G401 (cell line): ENCODE measurements at regions not wholly inside any gene's neighbourhood (a gene's known extent, or its start where the extent isn't known, plus 50 kb on each side); places are given as distances from the start of the nearest gene placed in this dataset.
"Not testable (repeated sequence)": the region's sequence is repeated elsewhere in the genome, so short reads cannot be mapped to it uniquely, and the experiment has no call there.

Experiments
- DNase-seq: peaks from one replicate; pipeline ENCODE4 v3.0.0-alpha.2; 2015; ENCODE audit warnings: low spot score
- in situ Hi-C: cut with HindIII; loops from 2 replicates; pipeline ENCODE4 v1.10.0; 2016; ENCODE audit warnings: low sequenced_read_pairs, mixed read lengths

DNA sequence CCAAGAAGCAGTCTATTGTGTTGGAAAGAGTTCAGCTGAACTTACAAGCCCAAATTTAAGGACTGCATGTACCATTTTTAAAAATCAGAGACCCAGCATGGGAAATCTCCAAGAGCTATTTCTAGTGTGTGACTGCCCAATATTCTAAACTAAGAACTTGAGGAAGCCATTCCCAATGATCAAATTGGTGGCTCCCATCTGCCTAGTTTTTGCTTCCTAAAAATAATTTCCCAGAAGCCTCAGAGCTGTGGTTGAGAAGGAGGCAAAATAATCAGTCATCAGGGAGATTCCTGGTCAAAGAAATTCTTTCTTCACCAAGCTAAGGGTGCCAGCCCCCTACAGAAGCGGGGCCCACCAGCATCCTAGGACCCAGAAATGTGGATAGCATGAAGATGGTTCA lies 176.1 kb upstream of the CDH5 start:
- in situ Hi-C loops: no loop called here

GRCh38 chr16:66189951-66190350 lies 176.5 kb upstream of the CDH5 start:
- no peak for DNase-seq
- in situ Hi-C loops: no loop called here

More for the DNA sequence above, 176.1 kb upstream of the CDH5 start:
- DNase-seq: no peak

DNA sequence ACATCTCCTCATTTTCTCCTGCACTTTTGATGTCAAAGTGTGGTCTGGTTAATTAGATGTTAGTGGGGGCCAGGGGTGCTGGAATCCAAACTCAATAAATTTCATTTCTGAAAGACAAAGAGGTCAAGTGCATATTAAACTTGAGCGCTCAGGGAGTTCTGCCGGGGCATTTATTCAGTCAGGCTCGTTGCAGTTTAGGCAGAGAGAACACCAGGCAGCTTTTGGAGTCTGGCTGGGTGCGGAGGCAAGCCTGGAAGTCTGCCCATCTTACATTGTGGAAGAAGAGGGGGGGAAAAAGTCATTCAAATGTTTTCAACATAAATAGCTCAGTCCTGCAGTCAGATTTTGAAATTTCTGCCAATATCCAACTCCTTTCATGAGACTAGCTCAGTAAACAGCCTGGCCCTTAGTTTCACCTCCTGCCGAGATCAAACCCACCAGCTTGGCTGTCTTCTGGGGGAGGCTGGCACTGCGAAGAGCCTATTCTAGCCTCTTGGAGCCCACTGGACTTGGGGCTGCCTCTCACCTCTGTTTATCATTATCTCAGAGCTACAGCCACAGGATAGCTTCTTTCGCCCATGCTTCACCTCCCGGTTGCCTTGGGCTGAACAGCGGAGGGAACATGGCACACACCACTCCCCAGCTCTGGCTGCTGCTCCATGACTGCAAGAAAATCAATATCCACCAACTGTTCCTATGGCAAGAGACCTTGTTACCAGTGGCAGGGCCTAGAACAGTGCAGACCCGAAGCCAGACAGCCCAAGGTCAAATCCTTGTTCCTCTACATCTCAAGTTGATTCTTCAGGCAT lies 177.4 kb upstream of the CDH5 start:
- in situ Hi-C loops: no loop called here
- peak; percentile 8 for DNase-seq

- DNase-seq: no peak
- in situ Hi-C loops: no loop called here
Observed at GRCh38 chr16:66186251-66186785, 180.2 kb upstream of the CDH5 start.

- in situ Hi-C loops: no loop called here
- DNase-seq: no peak
Observed at GRCh38 chr16:66182592-66182991, 183.9 kb upstream of the CDH5 start.

DNA sequence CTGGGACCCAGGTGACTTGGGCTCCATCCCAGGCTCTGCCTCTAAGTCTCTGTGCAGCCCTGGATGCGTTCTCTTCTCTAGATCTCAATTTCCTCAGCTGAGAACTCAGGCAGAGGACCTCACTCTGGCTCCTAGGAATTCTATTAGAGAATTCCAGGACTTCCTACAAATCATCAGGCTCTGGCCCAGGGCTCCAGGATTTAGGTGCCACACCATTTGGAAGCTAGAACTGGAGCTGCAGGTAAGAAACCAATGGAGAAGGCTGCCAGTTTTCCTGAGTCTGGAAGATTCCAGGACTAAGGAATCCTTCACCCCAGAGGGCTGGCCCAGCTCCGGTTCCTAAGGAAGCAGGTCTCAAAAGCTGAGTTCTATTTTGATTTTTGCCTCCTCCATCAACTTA lies 189.8 kb upstream of the CDH5 start:
- in situ Hi-C loops: no loop called here
- DNase-seq: no peak

- DNase-seq: no peak
- in situ Hi-C loops: no loop called here
Observed at GRCh38 chr16:66176111-66176510, 190.4 kb upstream of the CDH5 start.

DNA sequence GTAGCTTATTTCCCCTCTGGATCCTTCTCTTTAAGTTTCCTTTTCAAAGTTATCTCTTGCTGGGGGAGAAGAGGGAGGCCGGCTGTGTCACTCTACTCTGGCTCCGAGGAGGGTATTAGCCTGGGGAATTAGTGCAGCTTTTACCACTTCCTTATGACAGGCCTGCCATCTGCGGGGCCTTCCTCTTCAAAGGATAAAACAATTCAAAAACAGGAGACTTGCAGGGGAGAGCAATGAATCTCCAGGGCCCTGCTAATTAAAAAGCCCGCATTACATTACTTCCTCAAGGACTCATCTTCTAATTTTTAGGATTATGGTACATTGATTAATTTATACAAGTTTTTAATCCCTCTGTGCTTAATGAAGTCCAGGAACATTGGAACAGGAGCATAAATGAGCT lies 190.9 kb upstream of the CDH5 start:
- in situ Hi-C loops: no loop called here
- no peak for DNase-seq

- in situ Hi-C loops: no loop called here
Observed at GRCh38 chr16:66175058-66175457, 191.4 kb upstream of the CDH5 start.

DNA sequence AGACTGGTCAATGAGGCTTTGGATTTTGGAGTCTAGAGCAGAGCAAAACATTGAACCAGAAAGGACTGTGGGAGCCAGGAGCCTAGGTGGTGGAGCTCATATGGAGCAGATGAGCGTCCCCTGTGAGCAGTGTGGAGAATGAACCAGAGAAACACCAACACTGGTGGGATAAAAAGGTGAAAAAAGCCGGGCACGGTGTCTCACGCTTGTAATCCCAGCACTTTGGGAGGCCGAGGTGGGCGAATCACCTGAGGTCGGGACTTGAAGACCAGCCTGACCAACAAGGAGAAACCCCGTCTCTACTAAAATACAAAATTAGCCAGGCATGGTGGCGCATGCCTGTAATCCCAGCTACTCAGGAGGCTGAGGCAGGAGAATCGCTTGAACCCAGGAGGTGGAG lies 192.7 kb upstream of the CDH5 start:
- in situ Hi-C loops: not testable (repeated sequence)

More at GRCh38 chr16:66175058-66175457, 191.4 kb upstream of the CDH5 start:
- DNase-seq: no peak

DNA sequence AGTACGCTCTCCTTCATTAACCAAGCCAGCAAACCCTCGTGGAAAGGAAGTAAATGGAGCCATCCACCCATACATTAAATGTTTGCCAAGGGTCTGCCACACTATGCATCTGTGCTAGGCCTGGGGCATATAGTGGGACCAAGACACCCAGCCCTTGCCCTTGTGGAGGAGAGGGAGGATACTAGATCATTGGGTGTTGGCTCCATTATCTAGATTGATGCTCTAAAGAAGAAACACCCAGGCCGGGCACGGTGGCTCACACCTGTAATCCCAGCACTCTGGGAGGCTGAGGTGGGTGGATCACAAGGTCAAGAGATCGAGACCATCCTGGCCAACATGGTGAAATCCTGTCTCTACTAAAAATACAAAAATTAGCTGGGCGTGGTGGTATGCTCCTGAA lies 193.3 kb upstream of the CDH5 start:
- in situ Hi-C loops, DNase-seq: not testable (repeated sequence)

More for the DNA sequence above, 192.7 kb upstream of the CDH5 start:
- DNase-seq: not testable (repeated sequence)

DNA sequence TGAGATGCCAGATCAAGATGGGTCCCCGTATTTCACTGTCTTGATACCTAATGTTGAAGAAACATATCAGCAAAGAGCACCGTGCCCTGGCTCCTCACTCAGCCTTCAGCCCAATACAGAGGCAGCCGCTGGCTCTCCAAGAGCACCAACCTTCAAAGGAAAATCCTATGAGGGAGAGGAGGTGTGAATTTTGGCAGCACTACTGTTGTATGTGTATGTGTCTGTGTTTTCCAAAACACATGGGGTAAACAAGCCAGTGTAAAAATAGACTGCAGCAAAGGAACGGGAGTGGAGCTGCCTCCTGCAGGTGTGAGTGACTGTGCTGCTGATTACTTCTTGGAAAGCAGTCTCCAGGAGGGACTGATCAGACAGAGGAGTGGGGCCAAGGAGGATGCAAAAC lies 194.0 kb upstream of the CDH5 start:
- DNase-seq: no peak
- in situ Hi-C loops: no loop called here

- no peak for DNase-seq
- in situ Hi-C loops: no loop called here
Observed at GRCh38 chr16:66171578-66171977, 194.9 kb upstream of the CDH5 start.

GRCh38 chr16:66170989-66171388 lies 195.5 kb upstream of the CDH5 start:
- in situ Hi-C loops: no loop called here
- no peak for DNase-seq

GRCh38 chr16:66169817-66170216 lies 196.7 kb upstream of the CDH5 start:
- DNase-seq: no peak
- in situ Hi-C loops: no loop called here

- no peak for DNase-seq
- in situ Hi-C loops: no loop called here
Observed at GRCh38 chr16:66168777-66169176, 197.7 kb upstream of the CDH5 start.

GRCh38 chr16:66167564-66168291 lies 198.8 kb upstream of the CDH5 start:
- in situ Hi-C loops: no loop called here
- DNase-seq: no peak

- in situ Hi-C loops: no loop called here
- DNase-seq: no peak
Observed at GRCh38 chr16:66166490-66166889, 200.0 kb upstream of the CDH5 start.

GRCh38 chr16:66165879-66166278 lies 200.6 kb upstream of the CDH5 start:
- in situ Hi-C loops: no loop called here

GRCh38 chr16:66164581-66165247 lies 201.8 kb upstream of the CDH5 start:
- in situ Hi-C loops: no loop called here

More at GRCh38 chr16:66165879-66166278, 200.6 kb upstream of the CDH5 start:
- DNase-seq: no peak

More at GRCh38 chr16:66164581-66165247, 201.8 kb upstream of the CDH5 start:
- no peak for DNase-seq
